Fibroblast of lung (primary cell): ENCODE measurements at regions not wholly inside any gene's neighbourhood (a gene's known extent, or its start where the extent isn't known, plus 50 kb on each side); places are given as distances from the start of the nearest gene placed in this dataset.

Source experiments
- EZH2 ChIP-seq: IDR thresholded peaks from 2 replicates; pipeline ENCODE4 v1.5.1; 2012; ENCODE audit warnings: low read length, control low read depth, mild to moderate bottlenecking; ENCODE audit errors: missing control alignments
- TF ChIP-seq, protein P1 (sequence below), 2 donors: IDR thresholded peaks in 1 of 2; conservative IDR thresholded peaks in 1 of 2; 1 replicate in 1 of 2; 2 replicates in 1 of 2; pipeline ENCODE4 v1.5.1; 2011 to 2012; ENCODE audit warnings: low read length in 2 of 2, control low read depth in 1 of 2, inconsistent platforms in 1 of 2, low read depth in 1 of 2, mild to moderate bottlenecking in 1 of 2

DNA sequence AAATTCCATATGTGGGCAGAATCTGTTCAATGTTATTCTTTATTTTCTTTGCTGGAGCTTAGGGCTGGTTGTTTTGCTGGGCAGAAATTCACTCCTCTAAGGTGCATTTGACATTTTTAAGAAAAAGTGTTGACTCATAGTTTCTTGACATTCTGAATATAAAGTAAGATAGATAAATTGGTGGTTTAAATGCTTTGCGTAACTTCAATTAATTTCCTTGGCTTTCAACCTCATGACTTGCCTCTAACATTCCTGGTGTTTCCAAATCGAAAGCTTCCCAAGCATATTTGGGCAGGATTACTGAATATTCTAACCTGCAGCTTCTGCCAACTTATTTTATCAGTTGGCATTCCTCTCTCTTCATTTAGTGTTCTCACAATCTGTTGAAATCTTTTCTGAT is 718.7 kb upstream of the ADGRB3 start:
- TF ChIP-seq, protein P1, sequence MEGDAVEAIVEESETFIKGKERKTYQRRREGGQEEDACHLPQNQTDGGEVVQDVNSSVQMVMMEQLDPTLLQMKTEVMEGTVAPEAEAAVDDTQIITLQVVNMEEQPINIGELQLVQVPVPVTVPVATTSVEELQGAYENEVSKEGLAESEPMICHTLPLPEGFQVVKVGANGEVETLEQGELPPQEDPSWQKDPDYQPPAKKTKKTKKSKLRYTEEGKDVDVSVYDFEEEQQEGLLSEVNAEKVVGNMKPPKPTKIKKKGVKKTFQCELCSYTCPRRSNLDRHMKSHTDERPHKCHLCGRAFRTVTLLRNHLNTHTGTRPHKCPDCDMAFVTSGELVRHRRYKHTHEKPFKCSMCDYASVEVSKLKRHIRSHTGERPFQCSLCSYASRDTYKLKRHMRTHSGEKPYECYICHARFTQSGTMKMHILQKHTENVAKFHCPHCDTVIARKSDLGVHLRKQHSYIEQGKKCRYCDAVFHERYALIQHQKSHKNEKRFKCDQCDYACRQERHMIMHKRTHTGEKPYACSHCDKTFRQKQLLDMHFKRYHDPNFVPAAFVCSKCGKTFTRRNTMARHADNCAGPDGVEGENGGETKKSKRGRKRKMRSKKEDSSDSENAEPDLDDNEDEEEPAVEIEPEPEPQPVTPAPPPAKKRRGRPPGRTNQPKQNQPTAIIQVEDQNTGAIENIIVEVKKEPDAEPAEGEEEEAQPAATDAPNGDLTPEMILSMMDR (conservative IDR thresholded peaks at IDR 0.05 in 1 of 2, IDR thresholded peaks at IDR 0.05 in 1 of 2; ENCODE audit: low read depth in 1 of 2, low read length in 2 of 2), result no peak
- TF ChIP-seq EZH2, result no peak
